GM20000 (cell line): ENCODE measurements at regions not wholly inside any gene's neighbourhood (a gene's known extent, or its start where the extent isn't known, plus 50 kb on each side); places are given as distances from the start of the nearest gene placed in this dataset.

ENCODE experiments used
- DNase-seq: peaks from one replicate; pipeline ENCODE4 v3.0.0; 2012; ENCODE audit warnings: low spot score
- TF ChIP-seq, protein P1 (sequence below): IDR thresholded peaks from 2 replicates; pipeline ENCODE4 v1.5.1; 2012; ENCODE audit warnings: mild to moderate bottlenecking, control low read depth; ENCODE audit errors: extremely low read depth, missing control alignments

DNA sequence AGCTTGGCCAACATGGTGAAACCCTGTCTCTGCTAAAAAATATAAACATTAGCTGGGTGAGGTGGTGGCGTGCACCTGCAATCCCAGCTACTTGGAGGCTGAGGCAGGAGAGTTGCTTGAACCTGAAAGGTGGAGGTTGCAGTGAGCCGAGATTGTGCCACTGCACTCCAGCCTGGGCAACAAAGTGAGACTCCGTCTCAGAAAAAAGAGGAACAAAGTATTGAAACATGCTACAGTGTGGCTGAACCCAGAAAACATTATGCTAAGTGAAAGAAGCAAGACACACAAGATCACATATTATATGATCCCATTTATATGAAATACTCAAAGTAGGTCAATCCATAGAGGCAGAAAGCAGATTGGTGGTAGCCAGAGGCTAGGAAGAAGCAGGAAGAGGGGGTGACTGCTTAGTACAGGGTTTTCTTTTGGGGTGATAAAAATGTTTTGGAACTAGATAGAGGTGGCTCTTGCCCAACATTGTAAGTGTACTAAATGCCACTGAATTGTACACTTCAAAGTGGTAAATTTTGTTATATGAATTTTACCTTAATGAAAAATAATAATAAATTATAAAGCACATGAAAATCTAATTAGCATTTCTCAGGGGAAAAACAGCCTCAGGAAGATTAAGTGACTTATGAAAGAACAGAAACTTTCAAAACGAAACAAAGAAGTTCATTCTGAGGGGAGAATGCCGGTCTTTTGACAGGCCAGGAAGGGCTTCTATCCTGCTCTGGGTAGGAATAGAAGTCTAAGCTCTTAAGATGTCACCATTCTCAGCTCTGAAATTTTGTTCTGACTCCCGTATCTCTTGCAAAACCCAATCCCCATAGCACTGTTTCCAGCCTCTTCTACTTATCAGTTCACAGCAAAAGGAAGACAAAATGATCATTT, 161.1 kb upstream of the TBCA start:
- peak; percentile 37 for DNase-seq
- TF ChIP-seq, protein P1, sequence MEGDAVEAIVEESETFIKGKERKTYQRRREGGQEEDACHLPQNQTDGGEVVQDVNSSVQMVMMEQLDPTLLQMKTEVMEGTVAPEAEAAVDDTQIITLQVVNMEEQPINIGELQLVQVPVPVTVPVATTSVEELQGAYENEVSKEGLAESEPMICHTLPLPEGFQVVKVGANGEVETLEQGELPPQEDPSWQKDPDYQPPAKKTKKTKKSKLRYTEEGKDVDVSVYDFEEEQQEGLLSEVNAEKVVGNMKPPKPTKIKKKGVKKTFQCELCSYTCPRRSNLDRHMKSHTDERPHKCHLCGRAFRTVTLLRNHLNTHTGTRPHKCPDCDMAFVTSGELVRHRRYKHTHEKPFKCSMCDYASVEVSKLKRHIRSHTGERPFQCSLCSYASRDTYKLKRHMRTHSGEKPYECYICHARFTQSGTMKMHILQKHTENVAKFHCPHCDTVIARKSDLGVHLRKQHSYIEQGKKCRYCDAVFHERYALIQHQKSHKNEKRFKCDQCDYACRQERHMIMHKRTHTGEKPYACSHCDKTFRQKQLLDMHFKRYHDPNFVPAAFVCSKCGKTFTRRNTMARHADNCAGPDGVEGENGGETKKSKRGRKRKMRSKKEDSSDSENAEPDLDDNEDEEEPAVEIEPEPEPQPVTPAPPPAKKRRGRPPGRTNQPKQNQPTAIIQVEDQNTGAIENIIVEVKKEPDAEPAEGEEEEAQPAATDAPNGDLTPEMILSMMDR = no peak

DNA sequence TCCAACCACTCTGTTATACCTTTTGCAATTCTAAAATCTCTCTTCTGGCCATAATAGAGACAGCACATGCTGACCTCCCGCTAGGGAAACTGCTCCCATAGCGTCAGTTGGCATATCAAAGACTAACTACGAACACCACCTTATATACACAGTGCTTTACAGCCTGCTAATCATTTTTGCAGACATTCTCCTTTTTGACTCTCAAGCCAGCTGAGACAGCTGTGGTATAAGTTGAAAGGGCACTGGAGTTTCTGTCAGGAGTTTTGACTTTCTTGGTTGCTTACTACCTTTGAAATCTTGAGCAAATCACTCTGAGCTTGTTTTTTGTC, 160.2 kb upstream of the TBCA start:
- DNase-seq = no peak

DNA sequence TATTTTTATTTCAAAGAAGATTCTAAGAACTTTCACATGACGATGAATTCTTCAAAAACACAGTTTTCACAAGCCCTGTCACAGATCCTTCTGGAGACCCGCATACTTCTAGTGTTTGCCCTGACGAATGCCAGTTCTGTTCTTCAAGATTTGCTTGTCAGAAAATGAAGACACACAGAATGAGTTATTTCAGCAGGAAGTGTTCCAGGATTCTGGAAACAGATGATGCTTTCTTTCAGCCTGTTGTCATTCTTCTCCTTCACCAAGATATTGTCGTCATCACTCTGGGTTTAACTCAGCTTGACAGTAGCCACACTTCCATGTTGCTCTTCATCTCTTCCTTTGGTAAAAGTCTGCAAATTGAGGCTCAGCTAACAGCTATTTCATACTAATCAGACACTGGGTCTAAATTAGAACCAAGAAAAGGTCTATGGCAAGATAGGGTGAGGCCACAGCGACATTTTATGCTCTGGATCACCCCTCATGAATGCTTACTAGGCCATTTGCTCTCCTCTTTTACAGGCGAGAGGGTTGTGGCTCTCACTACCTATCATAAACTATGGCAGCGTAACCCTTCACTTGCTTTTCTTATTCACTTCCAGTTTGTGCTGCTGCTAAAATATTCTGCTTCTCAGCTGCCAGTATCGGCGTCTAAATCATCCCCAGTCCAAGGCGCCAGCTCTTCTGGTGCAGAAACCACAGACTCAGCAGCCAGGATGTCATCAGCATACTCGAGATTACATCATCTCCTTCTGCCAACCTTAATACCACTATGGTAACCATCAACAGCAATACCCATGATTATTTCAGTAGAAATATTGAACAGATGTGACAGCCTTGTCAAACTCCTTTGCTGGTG, 159.6 kb upstream of the TBCA start:
- TF ChIP-seq, protein P1 = no peak
- DNase-seq = no peak

More for the DNA sequence above, 160.2 kb upstream of the TBCA start:
- TF ChIP-seq, protein P1 = no peak

DNA sequence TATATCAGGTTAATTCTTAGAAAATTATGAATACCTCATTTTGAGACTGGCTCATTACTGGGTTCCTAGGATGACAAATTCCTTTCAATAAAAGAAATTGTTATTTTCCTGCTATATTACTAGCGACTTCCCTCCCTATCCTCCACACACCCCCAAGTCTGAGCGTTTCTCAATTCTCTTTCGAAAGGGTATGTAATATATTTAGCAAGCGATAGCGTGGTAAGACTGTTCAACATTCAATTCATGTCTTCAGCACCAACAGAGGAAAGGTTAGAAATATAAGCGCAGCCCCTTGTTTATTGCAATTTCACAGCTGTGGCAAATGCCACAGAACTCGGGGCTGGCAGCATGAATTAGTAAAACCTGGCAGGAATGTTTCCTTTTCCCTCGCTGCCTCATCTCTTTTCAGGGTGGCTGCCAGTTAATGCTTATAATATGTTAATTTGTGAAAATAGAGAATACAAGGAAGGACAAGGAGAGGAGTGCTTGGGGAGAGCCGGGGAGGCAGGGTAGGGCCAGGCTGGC, 152.7 kb upstream of the TBCA start:
- TF ChIP-seq, protein P1 = no peak
- DNase-seq = no peak

DNA sequence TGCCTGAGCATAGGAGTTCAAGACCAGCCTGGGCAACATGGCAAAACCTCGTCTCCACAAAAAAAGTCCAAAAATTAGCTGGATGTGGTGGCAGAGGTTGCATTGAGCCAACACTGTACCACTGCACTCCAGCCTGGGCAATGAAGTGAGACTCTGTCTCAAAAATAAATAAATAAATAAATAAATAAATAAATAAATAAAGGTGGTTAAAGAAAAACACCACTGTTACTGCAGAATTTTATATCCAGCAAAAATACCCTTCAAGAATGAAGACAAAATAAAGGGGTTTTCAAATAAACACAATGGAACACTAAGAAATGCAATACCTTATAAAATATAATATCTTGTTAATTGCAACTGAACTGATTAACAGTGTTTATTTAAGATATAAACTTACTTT, 150.2 kb upstream of the TBCA start:
- DNase-seq = no peak
- TF ChIP-seq, protein P1 = no peak

DNA sequence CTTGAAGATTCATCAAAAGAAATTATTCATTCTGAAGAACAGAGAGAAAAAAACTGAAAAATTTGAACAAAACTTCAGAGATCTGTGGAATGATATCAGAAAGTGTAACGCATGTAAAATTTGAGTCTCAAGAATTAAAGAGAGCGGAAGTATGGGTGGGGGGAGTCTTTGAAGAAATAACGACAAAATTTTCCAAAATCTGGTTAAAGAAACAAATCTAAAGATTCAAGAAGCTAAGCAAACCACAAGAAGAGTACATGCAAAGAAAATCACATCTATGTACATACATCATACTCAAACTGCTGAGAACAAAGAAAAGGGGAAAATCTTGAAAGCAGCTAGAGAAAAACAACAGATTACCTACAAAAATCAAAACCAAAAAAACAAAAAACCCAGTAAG, 149.4 kb upstream of the TBCA start:
- no peak for DNase-seq
- TF ChIP-seq, protein P1 = no peak

DNA sequence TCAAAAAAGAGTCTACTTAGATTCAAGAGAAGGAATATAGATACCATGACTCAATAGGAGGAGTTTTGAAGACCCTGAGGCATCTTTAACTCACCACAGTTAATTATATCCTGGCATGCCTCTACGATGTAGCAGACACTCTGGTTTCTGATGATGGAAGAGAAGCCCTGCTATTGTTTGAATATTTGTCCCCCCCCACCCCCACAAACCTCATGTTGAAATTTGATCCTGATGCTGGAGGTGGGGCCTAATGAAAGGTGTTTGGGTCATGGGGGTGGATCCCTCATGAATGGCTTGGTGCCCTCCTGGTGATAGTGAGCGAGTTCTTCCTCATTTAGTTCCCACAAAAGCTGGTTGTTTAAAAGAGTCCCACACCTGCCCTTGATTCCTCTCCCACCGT, 147.9 kb upstream of the TBCA start:
- TF ChIP-seq, protein P1 = no peak
- no peak for DNase-seq
